ENCODE measurements at regions not wholly inside any gene's neighbourhood (a gene's known extent, or its start where the extent isn't known, plus 50 kb on each side); places are given as distances from the start of the nearest gene placed in this dataset.
"Not testable (repeated sequence)": the region's sequence is repeated elsewhere in the genome, so short reads cannot be mapped to it uniquely, and the experiment has no call there.

DNA sequence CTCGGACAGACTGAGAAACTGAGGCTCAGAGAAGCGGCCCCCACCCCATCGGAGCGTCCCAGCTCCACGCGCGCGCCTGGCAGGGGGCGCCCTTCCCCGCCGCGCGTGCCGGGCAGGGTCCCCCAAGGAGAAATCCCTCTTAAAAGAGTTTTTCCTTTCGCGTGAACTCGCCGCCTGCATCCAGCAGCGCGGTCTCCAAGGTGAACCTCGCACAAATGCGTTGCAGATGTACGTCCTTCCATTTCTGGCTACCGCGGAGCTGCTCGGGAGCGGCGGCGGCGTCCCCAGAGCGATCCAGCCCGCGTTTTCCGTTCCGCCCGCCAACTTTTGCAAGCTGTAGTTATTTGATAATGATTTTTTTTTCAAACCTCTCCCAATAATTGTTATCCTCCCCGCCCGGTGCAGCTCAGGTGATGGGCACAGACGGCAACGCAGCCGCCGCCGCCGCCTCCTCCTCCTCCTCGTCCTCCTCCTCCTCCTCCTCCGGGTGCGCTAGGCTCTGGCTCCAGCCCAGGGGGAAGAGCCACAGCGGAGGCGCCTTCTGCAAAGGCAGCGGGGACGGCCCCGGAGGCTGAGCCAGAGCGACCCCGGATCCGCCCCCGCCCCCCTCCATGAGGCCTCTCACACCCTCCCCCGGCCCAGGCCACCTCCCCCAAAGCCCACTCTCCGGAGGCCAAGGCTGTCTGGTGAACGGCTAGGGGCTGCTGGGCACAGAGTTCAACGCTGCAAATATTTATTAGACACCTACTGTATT lies 74.0 kb upstream of the CUX1 start:
- peak; percentile 75 for DNase-seq (ENCODE audit: low spot score)

DNA sequence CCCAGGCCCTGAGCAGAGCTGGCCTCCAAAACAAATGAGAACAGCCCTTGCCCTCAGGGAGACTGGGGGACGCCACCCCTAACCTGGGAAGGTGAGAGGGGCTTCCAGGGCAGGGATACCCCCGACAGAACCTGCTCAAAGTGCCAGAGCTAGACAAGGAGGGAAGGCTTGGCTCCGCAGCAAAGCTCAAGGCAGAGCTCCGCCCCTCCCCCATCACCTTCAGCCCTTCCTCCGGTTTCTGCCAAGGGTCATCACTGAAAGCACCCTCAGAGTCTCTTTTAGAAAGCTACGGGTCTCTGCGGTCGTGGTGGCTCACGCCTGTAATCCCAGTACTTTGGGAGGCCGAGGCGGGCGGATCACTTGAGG lies 73.4 kb upstream of the CUX1 start:
- no peak for DNase-seq (ENCODE audit: low spot score)

DNA sequence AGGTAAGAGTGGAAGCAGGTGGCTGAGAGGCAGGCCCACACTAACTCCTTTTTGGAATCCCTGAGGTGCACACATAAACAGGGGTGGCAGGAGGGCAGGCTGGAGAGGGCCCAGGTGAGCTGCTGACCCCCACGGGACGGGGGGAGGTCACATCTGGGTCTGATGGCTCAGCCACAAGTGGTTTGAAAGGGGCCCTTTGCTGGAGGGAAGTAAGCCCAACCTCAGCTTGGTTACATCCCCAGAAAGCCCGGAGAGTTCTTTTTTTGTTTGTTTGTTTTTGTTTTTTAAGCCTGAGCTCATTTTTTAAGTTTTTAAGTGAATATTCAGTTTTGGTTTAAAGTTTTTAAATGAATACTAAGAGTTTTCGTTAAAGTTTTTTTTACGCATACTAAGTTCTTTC lies 72.8 kb upstream of the CUX1 start:
- no peak for DNase-seq (ENCODE audit: low spot score)

DNA sequence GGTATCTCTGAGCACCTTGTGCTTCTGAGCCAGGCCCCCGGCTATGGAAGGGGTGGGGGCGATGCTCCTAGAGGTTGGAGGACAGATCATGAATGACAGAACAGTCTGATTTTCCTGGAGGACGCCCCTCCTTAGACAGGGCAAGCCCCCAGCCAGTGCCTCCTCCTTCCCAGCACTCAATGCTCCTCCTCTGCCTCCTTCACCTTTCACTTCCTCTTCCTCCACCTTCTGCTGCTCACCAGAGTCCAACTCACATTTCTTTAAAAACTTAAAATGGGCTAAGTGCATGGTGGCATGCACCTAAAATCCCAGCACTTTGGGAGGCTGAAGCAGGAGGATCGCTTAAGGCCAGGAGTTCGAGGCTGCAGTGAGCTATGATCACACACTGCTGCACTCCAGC lies 71.1 kb upstream of the CUX1 start:
- DNase-seq (ENCODE audit: low spot score), result no peak

DNA sequence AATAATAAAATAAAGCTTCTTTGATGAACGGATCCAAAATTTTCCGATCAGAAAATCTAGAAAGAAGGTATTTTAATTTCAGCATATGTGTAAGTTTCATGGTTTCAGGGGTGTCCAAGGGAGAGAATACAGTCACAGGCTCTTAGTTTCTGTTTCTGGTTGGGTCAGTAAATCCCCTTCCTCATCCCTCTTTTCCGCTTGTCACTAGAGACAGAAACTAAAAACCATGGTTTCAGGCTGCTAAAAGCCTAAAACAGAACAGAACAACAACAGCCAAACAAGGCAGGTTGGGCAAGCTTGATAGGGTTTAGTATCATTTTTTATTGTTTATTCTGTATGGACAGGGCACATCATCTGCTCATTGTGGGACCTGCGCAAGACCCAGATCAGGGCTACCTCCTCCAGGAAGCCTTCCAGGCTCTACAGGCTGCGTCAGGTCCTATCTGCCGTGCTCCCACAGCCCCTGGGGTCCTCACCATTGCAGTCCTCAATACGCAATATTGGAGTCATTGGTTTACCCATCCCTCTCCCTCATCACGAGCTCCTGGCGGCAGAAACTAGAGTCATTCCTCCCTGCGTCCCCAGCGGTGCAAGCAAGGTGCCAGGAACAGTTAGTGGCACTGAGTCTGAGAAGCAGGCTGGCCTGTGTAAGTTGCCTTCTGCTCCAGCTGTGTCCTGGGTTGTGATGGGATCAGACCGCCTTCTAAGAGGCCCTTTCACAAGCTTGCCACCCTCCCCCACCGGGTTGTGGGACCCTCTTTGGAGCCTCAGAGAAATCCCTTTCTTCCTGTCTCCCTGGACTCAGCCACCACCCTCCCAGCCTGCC lies 70.2 kb upstream of the CUX1 start:
- DNase-seq (ENCODE audit: low spot score), result no peak

DNA sequence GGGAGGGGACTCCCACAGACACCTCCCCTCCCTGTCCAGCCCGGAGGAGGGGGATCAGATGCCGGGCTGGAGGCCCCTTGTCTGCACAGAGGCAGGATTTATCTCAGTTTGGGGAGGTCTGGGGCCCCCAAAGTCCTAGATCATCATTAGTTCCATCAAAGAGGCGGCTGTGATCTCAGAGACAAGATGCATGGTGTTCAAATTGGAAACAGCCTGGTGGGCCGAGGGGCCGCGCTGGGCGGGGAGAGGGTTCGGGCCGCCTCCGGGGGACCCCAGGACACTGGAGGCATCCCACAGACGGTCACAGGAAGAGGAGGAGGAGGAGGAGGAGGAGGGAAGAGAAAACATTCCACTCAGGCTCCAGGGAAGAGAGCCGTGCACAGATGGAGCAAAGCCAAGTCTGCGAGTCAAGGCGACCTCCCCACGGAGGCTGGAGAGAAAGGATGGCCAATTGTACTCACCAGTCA lies 69.5 kb upstream of the CUX1 start:
- no peak for DNase-seq (ENCODE audit: low spot score)

DNA sequence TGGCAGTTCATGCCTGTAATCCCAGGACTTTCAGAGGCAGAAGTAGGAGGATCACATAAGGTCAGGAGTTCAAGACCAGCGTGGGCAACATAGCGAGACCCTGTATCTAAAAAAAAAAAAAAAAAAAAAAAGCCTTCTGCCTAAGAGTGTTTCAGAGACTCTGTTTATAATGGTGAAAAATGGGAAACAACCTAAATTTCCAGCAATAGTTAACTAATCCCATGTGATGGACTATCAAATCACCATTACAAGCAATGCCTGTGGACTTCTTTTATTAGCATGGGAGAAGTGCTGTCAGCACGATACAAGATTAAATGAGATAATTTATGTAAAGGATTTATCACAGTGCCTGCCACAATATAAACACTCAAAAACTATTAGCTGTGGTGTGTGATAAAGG lies 67.5 kb upstream of the CUX1 start:
- DNase-seq (ENCODE audit: low spot score), result no peak

DNA sequence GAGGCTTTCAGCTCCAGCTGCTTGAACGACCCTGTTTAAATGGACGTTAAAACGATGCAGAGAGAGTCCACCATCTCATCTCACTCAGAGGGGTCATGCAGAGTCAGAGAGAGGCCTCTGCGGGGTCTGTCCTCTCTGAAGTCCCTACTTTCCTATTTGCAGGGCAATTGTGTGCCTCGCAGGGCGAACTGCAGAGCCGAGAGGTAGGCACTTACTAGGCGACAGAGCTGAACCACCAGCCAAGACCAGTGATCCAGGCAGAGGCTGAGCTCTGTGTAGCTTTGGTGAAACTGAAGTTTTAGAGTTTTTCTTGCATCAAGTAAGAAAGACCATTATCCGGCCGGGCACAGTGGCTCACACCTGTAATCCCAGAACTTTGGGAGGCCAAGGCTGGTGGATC lies 64.1 kb upstream of the CUX1 start:
- no peak for DNase-seq (ENCODE audit: low spot score)

DNA sequence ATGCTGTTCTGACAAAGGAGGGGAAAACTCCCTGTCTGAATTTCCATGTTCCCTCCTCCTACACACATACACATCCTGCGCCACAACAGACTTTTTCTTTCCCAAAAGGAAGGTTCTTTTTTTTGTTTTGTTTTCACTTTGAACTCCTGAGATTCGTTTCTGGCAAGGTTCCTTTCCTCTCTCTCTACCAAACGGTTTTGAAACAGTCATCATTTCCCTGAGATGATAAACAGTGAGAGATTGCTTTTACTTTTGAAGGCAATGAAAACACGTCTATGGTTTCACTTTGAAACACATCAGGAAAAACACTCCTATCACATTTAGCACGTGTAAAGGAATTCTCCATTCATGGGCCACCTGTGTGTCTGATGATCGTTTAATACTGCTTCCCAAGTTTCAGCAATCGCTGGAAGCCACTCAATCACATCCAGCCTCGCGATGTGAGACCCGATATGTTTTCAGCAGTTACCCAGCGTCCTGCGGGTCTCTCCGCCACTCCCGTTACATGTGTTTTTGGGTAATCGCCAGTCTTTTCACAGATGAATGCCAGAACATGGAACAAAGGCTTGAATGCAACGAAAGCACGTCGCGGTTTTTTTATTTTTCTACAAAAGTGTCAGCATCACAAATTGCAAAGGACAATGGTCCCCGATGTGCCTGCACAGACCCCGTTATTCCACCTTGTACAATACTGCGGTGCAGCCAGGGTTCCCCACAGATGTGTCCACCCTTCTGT lies 62.8 kb upstream of the CUX1 start:
- peak; percentile 24 for DNase-seq (ENCODE audit: low spot score)

DNA sequence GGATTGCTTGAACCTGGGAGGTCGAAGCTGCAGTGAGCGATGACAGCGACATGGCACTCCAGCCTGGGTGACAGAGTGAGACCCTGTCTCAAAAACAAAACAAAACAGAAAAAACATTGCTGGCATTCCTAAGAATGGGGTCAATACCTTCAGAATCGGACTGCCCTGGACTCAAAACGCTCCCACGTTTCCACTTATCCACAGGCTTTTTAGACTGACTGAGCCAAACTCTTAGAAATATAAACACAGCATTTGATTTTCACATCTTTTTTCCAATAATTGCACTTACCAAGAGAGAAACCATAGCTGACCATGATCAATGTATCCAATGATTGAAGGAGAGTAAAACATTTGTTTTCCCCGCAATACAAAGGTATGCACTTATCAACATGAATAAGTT lies 59.5 kb upstream of the CUX1 start:
- DNase-seq (ENCODE audit: low spot score), result no peak

DNA sequence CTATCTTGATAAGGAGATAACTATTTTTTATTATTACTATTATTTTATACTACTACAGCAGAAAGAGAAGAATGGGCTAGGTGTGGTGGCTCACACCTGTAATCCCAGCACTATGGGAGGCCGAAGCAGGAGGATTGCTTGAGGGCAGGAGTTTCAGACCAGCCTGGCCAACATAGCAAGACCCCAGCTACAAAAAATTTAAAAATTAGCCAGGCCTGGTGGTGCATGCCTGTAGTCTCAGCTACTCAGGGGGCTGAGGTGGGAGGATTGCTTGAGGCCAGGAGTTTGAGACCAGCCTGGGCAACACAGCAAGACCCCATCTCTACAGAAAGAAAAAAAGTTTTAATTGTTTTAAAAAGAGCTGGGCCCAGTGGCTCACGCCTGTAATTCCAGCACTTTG lies 58.9 kb upstream of the CUX1 start:
- not testable (repeated sequence) for DNase-seq (ENCODE audit: low spot score)

DNA sequence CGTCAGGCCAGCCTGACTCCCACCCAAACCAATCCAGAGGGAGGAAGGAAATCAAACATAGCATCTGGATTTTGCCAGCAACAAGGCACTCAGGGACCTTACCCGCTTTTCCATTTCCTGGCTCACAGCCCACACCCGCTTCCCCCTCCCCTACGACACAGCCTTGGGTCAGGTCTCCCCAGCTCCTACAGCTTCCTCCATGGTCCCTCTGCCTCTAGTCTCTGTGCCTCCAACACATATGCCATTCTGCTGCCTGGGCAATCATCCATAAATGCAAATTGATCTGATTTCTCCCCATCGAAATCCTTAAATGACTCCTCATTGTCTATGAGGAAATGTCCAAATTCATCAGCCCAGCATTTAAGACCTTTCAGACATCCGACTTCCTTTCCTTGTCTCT lies 53.2 kb upstream of the CUX1 start:
- no peak for DNase-seq (ENCODE audit: low spot score)

DNA sequence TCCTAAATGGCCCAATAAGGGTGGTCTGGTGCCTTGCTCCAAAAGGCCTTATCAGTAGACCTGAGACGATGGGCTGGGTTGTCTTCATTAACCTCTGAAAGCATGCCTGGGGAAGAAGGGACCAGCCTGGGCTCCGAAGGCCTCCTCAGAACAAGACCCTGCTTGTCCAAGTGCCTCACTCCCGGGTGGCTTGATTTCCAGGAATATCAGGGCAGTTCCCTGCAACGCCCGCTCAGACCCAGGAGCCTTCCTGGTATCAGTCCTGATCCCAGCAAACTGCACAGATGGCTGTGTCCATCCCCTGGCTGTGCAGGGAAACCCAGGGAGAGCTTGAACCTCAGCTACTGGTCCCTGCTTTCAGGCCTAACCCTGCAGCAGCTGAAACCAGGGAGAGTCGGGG lies 49.9 kb upstream of the CUX1 start:
- no peak for DNase-seq (ENCODE audit: low spot score)
